GM12872 (cell line): ENCODE measurements at regions not wholly inside any gene's neighbourhood (a gene's known extent, or its start where the extent isn't known, plus 50 kb on each side); places are given as distances from the start of the nearest gene placed in this dataset.

Experiments used
- CTCF ChIP-seq: IDR thresholded peaks from 3 replicates; pipeline ENCODE4 v1.5.1; 2011; ENCODE audit warnings: low read depth, mild to moderate bottlenecking, low read length, moderate library complexity; ENCODE audit not compliant: insufficient read depth

GRCh38 chr11:64503186-64503753 is 52.5 kb upstream of the SLC22A11 start:
- no peak for TF ChIP-seq CTCF

- no peak for TF ChIP-seq CTCF
Observed at GRCh38 chr11:64504999-64505398, 50.7 kb upstream of the SLC22A11 start.
